Neuronal stem cell (in vitro differentiated cells): ENCODE measurements at regions not wholly inside any gene's neighbourhood (a gene's known extent, or its start where the extent isn't known, plus 50 kb on each side); places are given as distances from the start of the nearest gene placed in this dataset.

Source experiments
- DNase-seq: peaks from one replicate; pipeline ENCODE4 v3.0.0-alpha.2; 2013; ENCODE audit warnings: low spot score
- H2AFZ ChIP-seq: one replicate; pipeline ENCODE4 v1.6.1; 2013; ENCODE audit warnings: mild to moderate bottlenecking, low read length, inconsistent platforms
- H2AK5ac ChIP-seq: 2 replicates; pipeline ENCODE4 v1.6.1; 2013; ENCODE audit warnings: low read depth, mild to moderate bottlenecking, inconsistent platforms, low read length, moderate library complexity, mixed read lengths
- H2BK120ac ChIP-seq: 2 replicates; pipeline ENCODE4 v1.6.1; 2013; ENCODE audit warnings: low read depth, mild to moderate bottlenecking, inconsistent platforms, low read length, moderate library complexity, mixed read lengths
- H2BK12ac ChIP-seq: one replicate; pipeline ENCODE4 v1.6.1; 2013; ENCODE audit warnings: low read length, inconsistent platforms
- H2BK15ac ChIP-seq: 2 replicates; pipeline ENCODE4 v1.6.1; 2013; ENCODE audit warnings: mild to moderate bottlenecking, low read length, inconsistent platforms, mixed read lengths
- H2BK5ac ChIP-seq: one replicate; pipeline ENCODE4 v1.6.1; 2013; ENCODE audit warnings: inconsistent platforms, mild to moderate bottlenecking, low read length, moderate library complexity
- H3K14ac ChIP-seq: one replicate; pipeline ENCODE4 v1.6.1; 2013; ENCODE audit warnings: low read length, inconsistent platforms
- H3K18ac ChIP-seq: 2 replicates; pipeline ENCODE4 v1.6.1; 2013; ENCODE audit warnings: low read length, inconsistent platforms
- H3K23ac ChIP-seq: 2 replicates; pipeline ENCODE4 v1.6.1; 2013; ENCODE audit warnings: low read depth, mild to moderate bottlenecking, mixed read lengths, low read length, inconsistent platforms; ENCODE audit not compliant: poor library complexity
- H3K27ac ChIP-seq: replicated peaks from 3 replicates; pipeline ENCODE4 v1.5.1; 2013; ENCODE audit warnings: low read length, inconsistent platforms
- H3K27me3 ChIP-seq, 3 experiments: 2 replicates each; pipeline ENCODE4 v1.6.1; 2013; ENCODE audit warnings: low read length in 3 of 3, mild to moderate bottlenecking in 2 of 3, inconsistent platforms in 1 of 3, low read depth in 1 of 3, mixed read lengths in 1 of 3, moderate library complexity in 1 of 3; ENCODE audit not compliant: control insufficient read depth in 3 of 3, insufficient read depth in 3 of 3
- H3K36me3 ChIP-seq, 2 donors: replicated peaks in 1 of 2; 2 replicates each; pipeline ENCODE4 v1.6.1; 2013; ENCODE audit warnings: low read length in 2 of 2; ENCODE audit not compliant: control insufficient read depth in 2 of 2, insufficient read depth in 2 of 2
- H3K4ac ChIP-seq: 2 replicates; pipeline ENCODE4 v1.6.1; 2013; ENCODE audit warnings: inconsistent platforms, mild to moderate bottlenecking, low read length, moderate library complexity
- H3K4me1 ChIP-seq, 2 donors: 1 replicate in 1 of 2; 2 replicates in 1 of 2; pipeline ENCODE4 v1.6.1; 2013; ENCODE audit warnings: low read length in 2 of 2, low read depth in 1 of 2; ENCODE audit not compliant: control insufficient read depth in 2 of 2, insufficient read depth in 1 of 2
- H3K4me2 ChIP-seq: one replicate; pipeline ENCODE4 v1.6.1; 2013; ENCODE audit warnings: mild to moderate bottlenecking, low read length, inconsistent platforms; ENCODE audit not compliant: insufficient read depth, poor library complexity, severe bottlenecking
- H3K4me3 ChIP-seq, 2 donors: 2 replicates each; pipeline ENCODE4 v1.5.1; 2013; ENCODE audit warnings: low read length in 2 of 2, mild to moderate bottlenecking in 2 of 2, inconsistent platforms in 1 of 2, moderate library complexity in 1 of 2
- H3K79me1 ChIP-seq: one replicate; pipeline ENCODE4 v1.6.1; 2013; ENCODE audit warnings: low read depth, mild to moderate bottlenecking, inconsistent platforms, low read length, moderate library complexity
- H3K9ac ChIP-seq: one replicate; pipeline ENCODE4 v1.6.1; 2013; ENCODE audit warnings: mild to moderate bottlenecking, low read depth, low read length, inconsistent platforms; ENCODE audit not compliant: poor library complexity
- H3K9me3 ChIP-seq, 2 donors: replicated peaks in 1 of 2; 2 replicates each; pipeline versions ENCODE3 to v1.6.1; 2013; ENCODE audit warnings: low read length in 2 of 2, mild to moderate bottlenecking in 2 of 2, inconsistent platforms in 1 of 2, low read depth in 1 of 2, mixed read lengths in 1 of 2, moderate library complexity in 1 of 2; ENCODE audit not compliant: control insufficient read depth in 2 of 2, insufficient read depth in 1 of 2
- H4K8ac ChIP-seq: one replicate; pipeline ENCODE4 v1.6.1; 2013; ENCODE audit warnings: low read depth, mild to moderate bottlenecking, inconsistent platforms, low read length, moderate library complexity
- H4K91ac ChIP-seq: one replicate; pipeline ENCODE4 v1.6.1; 2013; ENCODE audit warnings: low read length, low read depth, mild to moderate bottlenecking, inconsistent platforms; ENCODE audit not compliant: poor library complexity
- WGBS, 2 donors: extraction: QIAGEN DNeasy Blood & Tissue Kit; methylation state at CpG; one replicate each; pipeline ENCODE4 v1.1.7; 2013; ENCODE audit warnings: missing lambda C conversion rate in 2 of 2, mixed read lengths in 1 of 2; ENCODE audit not compliant: insufficient read length in 2 of 2, insufficient replicate concordance in 1 of 2; ENCODE audit errors: extremely low coverage in 2 of 2; 5-methylcytosine and 5-hydroxymethylcytosine counted together

GRCh38 chr22:44596396-44597125 lies 98.5 kb upstream of the RTL6 start:
- Histone ChIP-seq H3K4me2 (no peak overlapping the region), H2BK5ac (peak overlapping the region; percentile 85), H3K36me3 (no peaks in the 10 kb centered on the region), H2BK12ac (peak overlapping the region; percentile 87), H3K4ac (peak overlapping the region; percentile 10), H2BK15ac (peak overlapping the region; percentile 86), H3K79me1 (no peaks in the 10 kb centered on the region), H2AFZ (peak overlapping the region; percentile 89), H2AK5ac (peak overlapping the region; percentile 99), H3K27ac (peak overlapping the region; percentile 6), H3K23ac (peak overlapping the region; percentile 58), H3K18ac (peak overlapping the region; percentile 98), H4K8ac (peak overlapping the region; percentile 99), H2BK120ac (peak overlapping the region; percentile 78), H3K27me3 (peaks cover 0 to 28% (median 0%) of the 10 kb centered on the region in 3 experiments), H3K4me1 (peaks cover 40 to 47% of the 10 kb centered on the region in 2 donors), H3K14ac (peak overlapping the region; percentile 5), H3K9ac (peak overlapping the region; percentile 63), H3K9me3 (no peaks in the 10 kb centered on the region), H3K4me3 (no peak overlapping the region), H4K91ac (peak overlapping the region; percentile 56)
- no CpG with 5 or more reads among the region's 17 CpGs for WGBS, 2 donors
- no peak for DNase-seq

- H3K9me3 ChIP-seq, result peaks cover 2 to 3% of the 10 kb centered on the region in 2 donors
- no peaks in the 10 kb centered on the region for H3K36me3 ChIP-seq
- H4K8ac ChIP-seq, result no peak overlapping the region
- WGBS, 2 donors, result no CpG with 5 or more reads among the region's 21 CpGs
- peak overlapping the region; percentile 46 for H3K4ac ChIP-seq
- H3K79me1 ChIP-seq, result no peaks in the 10 kb centered on the region
- no peak overlapping the region for H3K4me2 ChIP-seq
- H3K14ac ChIP-seq, result peak overlapping the region; percentile 26
- no peak overlapping the region for H2BK5ac ChIP-seq
- peak overlapping the region; percentile 72 for H2BK15ac ChIP-seq
- H3K4me3 ChIP-seq, result no peak overlapping the region
- no peak for DNase-seq
- H3K27ac ChIP-seq, result peak overlapping the region; percentile 20
- peaks cover 0 to 28% (median 0%) of the 10 kb centered on the region in 3 experiments for H3K27me3 ChIP-seq
- H3K9ac ChIP-seq, result peak overlapping the region; percentile 45
- H3K23ac ChIP-seq, result peak overlapping the region; percentile 35
- H4K91ac ChIP-seq, result peak overlapping the region; percentile 58
- peaks cover 40 to 47% of the 10 kb centered on the region in 2 donors for H3K4me1 ChIP-seq
- peak overlapping the region; percentile 89 for H2AFZ ChIP-seq
- H2BK120ac ChIP-seq, result no peak overlapping the region
- H3K18ac ChIP-seq, result peak overlapping the region; percentile 94
- peak overlapping the region; percentile 97 for H2AK5ac ChIP-seq
- peak overlapping the region; percentile 65 for H2BK12ac ChIP-seq
These were observed 97.9 kb upstream of the RTL6 start for GRCh38 chr22:44595841-44596341.

GRCh38 chr22:44594951-44595350 lies 96.9 kb upstream of the RTL6 start:
- H3K79me1 ChIP-seq, result no peaks in the 10 kb centered on the region
- H2AK5ac ChIP-seq, result peak overlapping the region; percentile 98
- H4K91ac ChIP-seq, result no peak overlapping the region
- DNase-seq, result no peak
- no peak overlapping the region for H3K14ac ChIP-seq
- H2AFZ ChIP-seq, result peak overlapping the region; percentile 87
- peak overlapping the region; percentile 95 for H2BK120ac ChIP-seq
- peak overlapping the region; percentile 27 for H3K23ac ChIP-seq
- H3K4ac ChIP-seq, result no peak overlapping the region
- H3K9ac ChIP-seq, result no peak overlapping the region
- peak overlapping the region; percentile 32 for H3K27ac ChIP-seq
- no peak overlapping the region for H4K8ac ChIP-seq
- H3K4me1 ChIP-seq, result peaks cover 40 to 47% of the 10 kb centered on the region in 2 donors
- WGBS, 2 donors, result no CpG with 5 or more reads among the region's 11 CpGs
- no peak overlapping the region for H3K4me2 ChIP-seq
- no peaks in the 10 kb centered on the region for H3K36me3 ChIP-seq
- H3K18ac ChIP-seq, result peak overlapping the region; percentile 94
- peak overlapping the region; percentile 93 for H2BK15ac ChIP-seq
- H3K9me3 ChIP-seq, result peaks cover 3 to 6% of the 10 kb centered on the region in 2 donors
- peak overlapping the region; percentile 6 for H2BK5ac ChIP-seq
- H3K4me3 ChIP-seq, result no peak overlapping the region
- H2BK12ac ChIP-seq, result peak overlapping the region; percentile 88
- H3K27me3 ChIP-seq, result peaks cover 0 to 28% (median 0%) of the 10 kb centered on the region in 3 experiments

GRCh38 chr22:44592824-44593148 lies 94.8 kb upstream of the RTL6 start:
- Histone ChIP-seq H3K4me1 (peaks cover 37 to 42% of the 10 kb centered on the region in 2 donors), H3K9ac (no peak overlapping the region), H3K79me1 (peaks cover 1% of the 10 kb centered on the region), H2BK5ac (peak overlapping the region; percentile 89), H4K91ac (no peak overlapping the region), H2AFZ (peak overlapping the region; percentile 80), H3K23ac (no peak overlapping the region), H3K18ac (peak overlapping the region; percentile 98), H3K9me3 (peaks cover 3 to 11% of the 10 kb centered on the region in 2 donors), H2AK5ac (peak overlapping the region; percentile 94), H2BK12ac (peak overlapping the region; percentile 75), H3K4me3 (no peak overlapping the region), H3K27me3 (peaks cover 0 to 25% (median 0%) of the 10 kb centered on the region in 3 experiments), H3K36me3 (peaks cover 0 to 2% of the 10 kb centered on the region in 2 donors), H3K14ac (no peak overlapping the region), H2BK15ac (peak overlapping the region; percentile 98), H3K27ac (no peak overlapping the region), H4K8ac (no peak overlapping the region), H3K4ac (peak overlapping the region; percentile 95), H3K4me2 (no peak overlapping the region), H2BK120ac (peak overlapping the region; percentile 97)
- no CpG with 5 or more reads among the region's 5 CpGs for WGBS, 2 donors
- no peak for DNase-seq
